GM13977 (cell line): ENCODE measurements at regions not wholly inside any gene's neighbourhood (a gene's known extent, or its start where the extent isn't known, plus 50 kb on each side); places are given as distances from the start of the nearest gene placed in this dataset.

Experiments used
- DNase-seq: peaks from one replicate; pipeline ENCODE4 v3.0.0; 2012; ENCODE audit warnings: low spot score
- CTCF ChIP-seq: IDR thresholded peaks from 2 replicates; pipeline ENCODE4 v1.5.1; 2012; ENCODE audit warnings: mild to moderate bottlenecking, control low read depth; ENCODE audit not compliant: insufficient read depth; ENCODE audit errors: extremely low read depth, missing control alignments
- in situ Hi-C: fragments of 300-500 bp; cut with MboI; formaldehyde crosslinking; loops from one replicate; pipeline ENCODE4 v1.12.0; 2022; ENCODE audit warnings: low sequenced_read_pairs, low pct_unique_long_range_greater_than_20kb, mixed read lengths, inconsistent platforms; ENCODE audit not compliant: unreplicated experiment

GRCh38 chr6:33962246-33963027 lies 158.6 kb upstream of the MLN start:
- DNase-seq, result no peak
- TF ChIP-seq CTCF, result no peak
- in situ Hi-C loops, result no loop called here

GRCh38 chr6:33961691-33962090 lies 157.9 kb upstream of the MLN start:
- DNase-seq, result no peak
- in situ Hi-C loops, result no loop called here
- TF ChIP-seq CTCF, result no peak

GRCh38 chr6:33960345-33961313 lies 156.8 kb upstream of the MLN start:
- DNase-seq, result no peak
- TF ChIP-seq CTCF, result no peak
- in situ Hi-C loops, result no loop called here

GRCh38 chr6:33959661-33960344 lies 156.0 kb upstream of the MLN start:
- no peak for DNase-seq
- in situ Hi-C loops, result no loop called here
- TF ChIP-seq CTCF, result no peak

- no peak for DNase-seq
- no peak for TF ChIP-seq CTCF
- in situ Hi-C loops, result no loop called here
Measured at GRCh38 chr6:33959329-33959651, 155.5 kb upstream of the MLN start.

- no peak for DNase-seq
- in situ Hi-C loops, result no loop called here
- TF ChIP-seq CTCF, result peak; percentile 32
Measured at GRCh38 chr6:33958526-33959328, 154.9 kb upstream of the MLN start.
